OCI-LY3 (cell line): ENCODE measurements at regions not wholly inside any gene's neighbourhood (a gene's known extent, or its start where the extent isn't known, plus 50 kb on each side); places are given as distances from the start of the nearest gene placed in this dataset.

Source experiments
- H2AFZ ChIP-seq: fragments of 200-600, 300-600 bp; shearing (Covaris generic); 2 replicates; pipeline ENCODE4 v1.6.0; 2014; ENCODE audit warnings: antibody characterized with exemption, low read depth, low read length
- H3K27ac ChIP-seq: fragments of 200-600, 300-600 bp; sonication (generic); 2 replicates; pipeline ENCODE4 v1.5.1; 2014; ENCODE audit warnings: mild to moderate bottlenecking, low read length, moderate library complexity, mixed read lengths
- H3K27me3 ChIP-seq: fragments of 200-600, 300-600 bp; sonication (generic); 2 replicates; pipeline ENCODE4 v1.6.1; 2014; ENCODE audit warnings: low read depth, low read length, mixed read lengths
- H3K36me3 ChIP-seq: fragments of 200-600, 300-600 bp; sonication (generic); replicated peaks from 2 replicates; pipeline ENCODE3; 2014; ENCODE audit warnings: low read depth, low read length, mixed read lengths
- H3K4me1 ChIP-seq: fragments of 300-600, 200-600 bp; sonication (generic); 2 replicates; pipeline ENCODE4 v1.6.1; 2014; ENCODE audit warnings: low read length, mixed read lengths
- H3K4me2 ChIP-seq: fragments of 200-600, 300-600 bp; sonication (generic); 2 replicates; pipeline ENCODE4 v1.6.1; 2014; ENCODE audit warnings: low read length, mixed read lengths
- H3K4me3 ChIP-seq: fragments of 300-600, 200-600 bp; sonication (generic); 2 replicates; pipeline ENCODE4 v1.5.1; 2014; ENCODE audit warnings: antibody characterized with exemption, mild to moderate bottlenecking, low read length, moderate library complexity
- H3K79me2 ChIP-seq: fragments of 300-600, 200-600 bp; shearing (Covaris generic); 2 replicates; pipeline ENCODE4 v1.6.1; 2014; ENCODE audit warnings: mild to moderate bottlenecking, low read length, mixed read lengths
- H3K9ac ChIP-seq: fragments of 300-600, 200-600 bp; shearing (Covaris generic); 2 replicates; pipeline ENCODE4 v1.6.0; 2014; ENCODE audit warnings: mild to moderate bottlenecking, low read length, moderate library complexity
- H3K9me3 ChIP-seq: fragments of 200-600, 300-600 bp; shearing (Covaris generic); 2 replicates; pipeline ENCODE4 v1.6.1; 2014; ENCODE audit warnings: low read length, mixed read lengths; ENCODE audit not compliant: insufficient read depth
- H4K20me1 ChIP-seq: fragments of 200-600, 300-600 bp; sonication (generic); 2 replicates; pipeline ENCODE4 v1.6.1; 2016; ENCODE audit warnings: low read length, mixed read lengths; ENCODE audit not compliant: insufficient read depth
- CTCF ChIP-seq: fragments of 200-600, 300-600 bp; sonication (generic); IDR thresholded peaks from 2 replicates; pipeline ENCODE4 v1.5.1; 2014; ENCODE audit warnings: antibody characterized with exemption, low read length, low read depth
- EZH2phosphoT487 ChIP-seq: fragments of 200-600 bp; shearing (Covaris generic); IDR thresholded peaks from 2 replicates; pipeline ENCODE4 v1.6.1; 2018; ENCODE audit warnings: antibody characterized with exemption, mixed run types, low read depth

- Histone ChIP-seq H3K9me3 (no peaks in the 10 kb centered on the region), H3K36me3 (no peaks in the 10 kb centered on the region), H4K20me1 (no peaks in the 10 kb centered on the region), H3K27me3 (peaks cover 20% of the 10 kb centered on the region; the same call in 1 of the 2 replicates), H3K27ac (no peak overlapping the region), H3K4me3 (no peak overlapping the region), H3K4me1 (no peaks in the 10 kb centered on the region), H3K4me2 (no peak overlapping the region), H2AFZ (no peak overlapping the region), H3K79me2 (no peaks in the 10 kb centered on the region), H3K9ac (no peak overlapping the region)
- no peak for TF ChIP-seq EZH2phosphoT487
- no peak for TF ChIP-seq CTCF
Measured at GRCh38 chr2:18379870-18380269, 180.6 kb downstream of the RDH14 start.

- H4K20me1 ChIP-seq: no peaks in the 10 kb centered on the region
- H3K4me2 ChIP-seq: no peak overlapping the region
- H3K4me3 ChIP-seq: no peak overlapping the region
- H3K36me3 ChIP-seq: no peaks in the 10 kb centered on the region
- no peak overlapping the region for H3K27ac ChIP-seq
- no peaks in the 10 kb centered on the region for H3K4me1 ChIP-seq
- no peak overlapping the region for H3K9ac ChIP-seq
- no peaks in the 10 kb centered on the region for H3K9me3 ChIP-seq
- H2AFZ ChIP-seq: no peak overlapping the region
- H3K27me3 ChIP-seq: peaks cover 29% of the 10 kb centered on the region; the same call in 1 of the 2 replicates
- no peak for TF ChIP-seq EZH2phosphoT487
- TF ChIP-seq CTCF: peak; percentile 89
- no peaks in the 10 kb centered on the region for H3K79me2 ChIP-seq
Measured at GRCh38 chr2:18378020-18378653, 182.3 kb downstream of the RDH14 start.

GRCh38 chr2:18376936-18377335, 183.5 kb downstream of the RDH14 start:
- H4K20me1 ChIP-seq: no peaks in the 10 kb centered on the region
- no peaks in the 10 kb centered on the region for H3K79me2 ChIP-seq
- H3K9me3 ChIP-seq: no peaks in the 10 kb centered on the region
- H3K4me3 ChIP-seq: no peak overlapping the region
- H2AFZ ChIP-seq: no peak overlapping the region
- H3K4me1 ChIP-seq: no peaks in the 10 kb centered on the region
- H3K27ac ChIP-seq: no peak overlapping the region
- H3K36me3 ChIP-seq: no peaks in the 10 kb centered on the region
- H3K4me2 ChIP-seq: no peak overlapping the region
- H3K27me3 ChIP-seq: peaks cover 31% of the 10 kb centered on the region; the same call in 1 of the 2 replicates
- no peak overlapping the region for H3K9ac ChIP-seq
- TF ChIP-seq EZH2phosphoT487 (no peak), CTCF (no peak)

GRCh38 chr2:18373664-18374063, 186.8 kb downstream of the RDH14 start:
- Histone ChIP-seq H3K27me3 (peaks cover 34% of the 10 kb centered on the region; the same call in 1 of the 2 replicates), H4K20me1 (no peaks in the 10 kb centered on the region), H3K79me2 (no peaks in the 10 kb centered on the region), H3K9ac (no peak overlapping the region), H3K27ac (no peak overlapping the region), H3K4me1 (no peaks in the 10 kb centered on the region), H3K4me2 (no peak overlapping the region), H2AFZ (no peak overlapping the region), H3K4me3 (no peak overlapping the region), H3K36me3 (no peaks in the 10 kb centered on the region), H3K9me3 (no peaks in the 10 kb centered on the region)
- TF ChIP-seq EZH2phosphoT487 (no peak), CTCF (no peak)
